OCI-LY7 (cell line): ENCODE measurements at regions not wholly inside any gene's neighbourhood (a gene's known extent, or its start where the extent isn't known, plus 50 kb on each side); places are given as distances from the start of the nearest gene placed in this dataset.

Experiments used
- BruUV-seq: library from RNA; stranded (reverse); fragments of 400-500 nt; replicated peaks from 2 replicates; lab custom pipeline; 2021; lab: Mats Ljungman, UMichigan
- CTCF ChIA-PET: fragments of 300-600 bp; sonication (Branson Sonifier 250); formaldehyde crosslinking; loops from one replicate; lab custom pipeline; 2022; ENCODE audit warnings: antibody characterized with exemption; ENCODE audit not compliant: unreplicated experiment; lab: Charles Lee
- POLR2A ChIA-PET: fragments of 300-600 bp; sonication (Branson Sonifier 250); formaldehyde crosslinking; loops from one replicate; lab custom pipeline; 2022; ENCODE audit warnings: antibody characterized with exemption; lab: Charles Lee
- DNase-seq: peaks from one replicate; pipeline ENCODE4 v3.0.0-alpha.2; 2015; ENCODE audit warnings: low spot score
- H2AFZ ChIP-seq: fragments of 200-600 bp; sonication (generic), shearing (Covaris generic); 2 replicates; pipeline ENCODE4 v1.6.1; 2014; ENCODE audit warnings: mild to moderate bottlenecking, antibody characterized with exemption, low read length, moderate library complexity
- H3K27ac ChIP-seq: fragments of 200-600 bp; sonication (generic); 2 replicates; pipeline ENCODE4 v1.5.1; 2014; ENCODE audit warnings: mixed run types, low read depth, mild to moderate bottlenecking, moderate library complexity, low read length, inconsistent platforms; ENCODE audit not compliant: poor library complexity, severe bottlenecking
- H3K36me3 ChIP-seq: fragments of 200-600 bp; sonication (generic); 2 replicates; pipeline ENCODE4 v1.6.1; 2014; ENCODE audit warnings: mild to moderate bottlenecking, antibody characterized with exemption, low read length, moderate library complexity, mixed read lengths; ENCODE audit not compliant: insufficient read depth
- H3K4me1 ChIP-seq: fragments of 200-600 bp; sonication (generic); 2 replicates; pipeline ENCODE4 v1.5.1; 2014; ENCODE audit warnings: mild to moderate bottlenecking, low read length; ENCODE audit not compliant: insufficient read depth, poor library complexity, severe bottlenecking
- H3K4me2 ChIP-seq: fragments of 200-600 bp; sonication (generic); 2 replicates; pipeline ENCODE4 v1.6.1; 2014; ENCODE audit warnings: mild to moderate bottlenecking, low read length
- H3K4me3 ChIP-seq: fragments of 200-600 bp; sonication (generic); 2 replicates; pipeline ENCODE4 v1.5.1; 2014; ENCODE audit warnings: mild to moderate bottlenecking, low read depth, low read length; ENCODE audit not compliant: poor library complexity, severe bottlenecking
- H3K79me2 ChIP-seq: fragments of 200-600 bp; sonication (generic); 2 replicates; pipeline ENCODE4 v1.6.1; 2016; ENCODE audit warnings: low read depth, mild to moderate bottlenecking, low read length, moderate library complexity, mixed read lengths; ENCODE audit not compliant: insufficient read depth
- H3K9me2 ChIP-seq: fragments of 200-600 bp; sonication (generic); 2 replicates; pipeline ENCODE4 v1.6.1; 2016; ENCODE audit warnings: mild to moderate bottlenecking, low read length, mixed read lengths; ENCODE audit not compliant: insufficient read depth
- H3K9me3 ChIP-seq: fragments of 200-600 bp; sonication (generic); 2 replicates; pipeline ENCODE4 v1.6.1; 2014; ENCODE audit warnings: mild to moderate bottlenecking, mixed run types, low read length, mixed read lengths
- H4K20me1 ChIP-seq: fragments of 200-600 bp; sonication (generic); 2 replicates; pipeline ENCODE4 v1.6.1; 2014; ENCODE audit warnings: mild to moderate bottlenecking, antibody characterized with exemption, low read length, moderate library complexity, mixed read lengths; ENCODE audit not compliant: insufficient read depth
- CTCF ChIP-seq: fragments of 200-600 bp; sonication (generic); conservative IDR thresholded peaks from 2 replicates; pipeline ENCODE4 v1.5.1; 2014; ENCODE audit warnings: mild to moderate bottlenecking, antibody characterized with exemption, low read length, moderate library complexity, mixed read lengths
- EZH2phosphoT487 ChIP-seq: fragments of 200-600 bp; sonication (generic); IDR thresholded peaks from 2 replicates; pipeline ENCODE4 v1.6.1; 2018; ENCODE audit warnings: low read depth, borderline replicate concordance, mild to moderate bottlenecking, mixed run types, antibody characterized with exemption, low read length, moderate library complexity, mixed read lengths
- intact Hi-C: fragments of 100-400 bp; cut with micrococcal nuclease; formaldehyde crosslinking; loops from one replicate; pipeline ENCODE4 v1.10.0; 2022; ENCODE audit not compliant: unreplicated experiment

- no peak for TF ChIP-seq EZH2phosphoT487
- TF ChIP-seq CTCF: no peak
- CTCF ChIA-PET: no interaction called here
- no TSS peak for BruUV-seq
These were observed 344.2 kb downstream of the OLFM3 start for GRCh38 chr1:101652484-101652883.

GRCh38 chr1:101653482-101653946 is 343.2 kb downstream of the OLFM3 start:
- no peaks in the 10 kb centered on the region for H3K36me3 ChIP-seq
- intact Hi-C loops: no loop called here
- H3K9me2 ChIP-seq: no peaks in the 10 kb centered on the region
- H3K9me3 ChIP-seq: no peaks in the 10 kb centered on the region
- CTCF ChIA-PET: no interaction called here
- H3K4me3 ChIP-seq: no peak overlapping the region
- peak; percentile 2 for DNase-seq
- H3K27ac ChIP-seq: no peak overlapping the region
- H2AFZ ChIP-seq: no peak overlapping the region
- H4K20me1 ChIP-seq: no peaks in the 10 kb centered on the region
- POLR2A ChIA-PET: no interaction called here
- H3K4me1 ChIP-seq: no peaks in the 10 kb centered on the region
- no peaks in the 10 kb centered on the region for H3K79me2 ChIP-seq
- no TSS peak for BruUV-seq
- peak; percentile 48 for TF ChIP-seq CTCF
- no peak for TF ChIP-seq EZH2phosphoT487
- no peak overlapping the region for H3K4me2 ChIP-seq

More at GRCh38 chr1:101652484-101652883, 344.2 kb downstream of the OLFM3 start:
- H3K36me3 ChIP-seq: no peaks in the 10 kb centered on the region
- DNase-seq: no peak
- H3K4me2 ChIP-seq: no peak overlapping the region
- H3K4me1 ChIP-seq: no peaks in the 10 kb centered on the region
- intact Hi-C loops: no loop called here
- no peaks in the 10 kb centered on the region for H3K9me2 ChIP-seq
- POLR2A ChIA-PET: no interaction called here
- no peaks in the 10 kb centered on the region for H3K79me2 ChIP-seq
- no peaks in the 10 kb centered on the region for H3K9me3 ChIP-seq
- no peak overlapping the region for H2AFZ ChIP-seq
- no peak overlapping the region for H3K4me3 ChIP-seq
- H3K27ac ChIP-seq: no peak overlapping the region
- no peaks in the 10 kb centered on the region for H4K20me1 ChIP-seq

- POLR2A ChIA-PET: no interaction called here
- CTCF ChIA-PET: no interaction called here
- TF ChIP-seq EZH2phosphoT487 (no peak), CTCF (no peak)
- H3K4me3 ChIP-seq: no peak overlapping the region
- no TSS peak for BruUV-seq
- H3K4me1 ChIP-seq: no peaks in the 10 kb centered on the region
- no peaks in the 10 kb centered on the region for H3K79me2 ChIP-seq
- H3K4me2 ChIP-seq: no peak overlapping the region
- DNase-seq: no peak
- H3K9me3 ChIP-seq: no peaks in the 10 kb centered on the region
- H3K27ac ChIP-seq: no peak overlapping the region
- H2AFZ ChIP-seq: no peak overlapping the region
- no peaks in the 10 kb centered on the region for H3K9me2 ChIP-seq
- H4K20me1 ChIP-seq: no peaks in the 10 kb centered on the region
- intact Hi-C loops: loop anchor here (5.0 kb wide), 1 partner anchor 53 kb away; no protein-coding TSS in a partner anchor
- no peaks in the 10 kb centered on the region for H3K36me3 ChIP-seq
These were observed 332.0 kb downstream of the OLFM3 start for GRCh38 chr1:101664726-101665125.
